Stomach (tissue), 8 donors: ENCODE measurements at regions not wholly inside any gene's neighbourhood (a gene's known extent, or its start where the extent isn't known, plus 50 kb on each side); places are given as distances from the start of the nearest gene placed in this dataset.

ENCODE experiments used
- DNase-seq, 2 donors: peaks; one replicate each; pipeline versions ENCODE4 v3.0.0 to v3.0.0-alpha.2; 2013 to 2019
- H3K27ac ChIP-seq, 5 donors: fragments of 200-600 bp in 4 of 5; sonication (generic) in 4 of 5; one replicate each; pipeline ENCODE4 v1.5.1; 2013 to 2019; ENCODE audit warnings: mild to moderate bottlenecking in 1 of 5, moderate library complexity in 1 of 5
- H3K27me3 ChIP-seq, 3 donors: fragments of 200-600 bp; sonication (generic); one replicate each; pipeline ENCODE4 v1.5.1; 2017 to 2019; ENCODE audit warnings: mixed run types in 1 of 3
- H3K36me3 ChIP-seq, 4 donors: fragments of 200-600 bp; sonication (generic); 1 replicate in 3 of 4; 2 replicates in 1 of 4; pipeline ENCODE4 v1.5.1; 2016 to 2019
- H3K4me1 ChIP-seq, 4 donors: fragments of 200-600 bp; sonication (generic); one replicate each; pipeline ENCODE4 v1.5.1; 2016 to 2019
- H3K4me3 ChIP-seq, 4 donors: fragments of 200-600 bp; sonication (generic) in 3 of 4; one replicate each; pipeline ENCODE4 v1.5.1; 2016 to 2019; ENCODE audit warnings: mild to moderate bottlenecking in 1 of 4
- H3K9me3 ChIP-seq, 4 donors: fragments of 200-600 bp; sonication (generic); one replicate each; pipeline ENCODE4 v1.5.1; 2016 to 2019
- EP300 ChIP-seq: sonication (generic); formaldehyde crosslinking; IDR thresholded peaks from one replicate; pipeline ENCODE4 v1.6.1; 2017; ENCODE audit warnings: antibody characterized with exemption
- POLR2A ChIP-seq, 4 donors: fragments of 450-650 bp; IDR thresholded peaks; one replicate each; pipeline ENCODE4 v1.6.1; 2016; ENCODE audit warnings: antibody characterized with exemption in 4 of 4, control low read depth in 2 of 4, mild to moderate bottlenecking in 1 of 4, moderate library complexity in 1 of 4
- POLR2AphosphoS5 ChIP-seq, 3 donors: sonication (generic); formaldehyde crosslinking; IDR thresholded peaks; one replicate each; pipeline ENCODE4 v1.6.1; 2016; ENCODE audit warnings: antibody characterized with exemption in 3 of 3
- WGBS, 5 donors: extraction: QIAGEN DNeasy Blood & Tissue Kit in 3 of 5; methylation state at CpG; one replicate each; pipeline versions ENCODE4 v1.1.5 to v1.1.7; 2013 to 2018; 5-methylcytosine and 5-hydroxymethylcytosine counted together
- intact Hi-C: fragments of 100-400 bp; cut with DNase I; formaldehyde crosslinking; loops from one replicate; pipeline ENCODE4 v1.15.1; 2023; ENCODE audit warnings: low total_unique reads
- TF ChIP-seq, protein P1 (sequence below), 7 experiments: fragments of 450-650 bp in 4 of 7; fragments of 200-600 bp in 3 of 7; sonication (generic) in 3 of 7; IDR thresholded peaks; one replicate each; pipeline ENCODE4 v1.5.1; 2016 to 2019; ENCODE audit warnings: antibody characterized with exemption in 7 of 7, control low read depth in 2 of 7, mild to moderate bottlenecking in 1 of 7
- donor health status: healthy with polysubstance abuse.
- donor health status: Bipolar disorder and iron deficiency.
- donor health status: healthy.

DNA sequence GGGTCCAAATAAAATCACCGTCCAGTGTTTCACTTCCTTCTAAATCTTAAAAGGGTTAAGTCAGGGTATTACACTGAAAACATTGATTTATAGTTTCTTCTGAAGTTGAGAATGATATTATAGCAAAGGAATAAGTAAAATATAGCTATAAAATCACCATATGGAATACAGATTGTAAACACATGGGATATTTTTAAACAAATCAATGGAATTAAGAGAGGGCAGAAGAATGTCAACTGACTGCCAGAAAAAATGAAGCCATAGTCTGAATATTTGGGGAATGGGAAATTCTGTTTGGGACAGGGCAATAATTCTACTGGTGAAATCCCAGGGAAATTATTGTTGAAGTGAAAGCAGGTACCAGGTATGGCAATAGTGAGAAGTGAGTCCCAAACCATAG, 664.6 kb downstream of the NCAM2 start:
- 69 to 86% (median 79%) methylated on average over 1 of the region's 1 CpG for WGBS, 5 donors
- intact Hi-C loops, result no loop called here
- TF ChIP-seq POLR2A (IDR thresholded peaks at IDR 0.05) (no peak), POLR2AphosphoS5 (IDR thresholded peaks at IDR 0.05) (no peak), EP300 (no peak)
- TF ChIP-seq, protein P1, sequence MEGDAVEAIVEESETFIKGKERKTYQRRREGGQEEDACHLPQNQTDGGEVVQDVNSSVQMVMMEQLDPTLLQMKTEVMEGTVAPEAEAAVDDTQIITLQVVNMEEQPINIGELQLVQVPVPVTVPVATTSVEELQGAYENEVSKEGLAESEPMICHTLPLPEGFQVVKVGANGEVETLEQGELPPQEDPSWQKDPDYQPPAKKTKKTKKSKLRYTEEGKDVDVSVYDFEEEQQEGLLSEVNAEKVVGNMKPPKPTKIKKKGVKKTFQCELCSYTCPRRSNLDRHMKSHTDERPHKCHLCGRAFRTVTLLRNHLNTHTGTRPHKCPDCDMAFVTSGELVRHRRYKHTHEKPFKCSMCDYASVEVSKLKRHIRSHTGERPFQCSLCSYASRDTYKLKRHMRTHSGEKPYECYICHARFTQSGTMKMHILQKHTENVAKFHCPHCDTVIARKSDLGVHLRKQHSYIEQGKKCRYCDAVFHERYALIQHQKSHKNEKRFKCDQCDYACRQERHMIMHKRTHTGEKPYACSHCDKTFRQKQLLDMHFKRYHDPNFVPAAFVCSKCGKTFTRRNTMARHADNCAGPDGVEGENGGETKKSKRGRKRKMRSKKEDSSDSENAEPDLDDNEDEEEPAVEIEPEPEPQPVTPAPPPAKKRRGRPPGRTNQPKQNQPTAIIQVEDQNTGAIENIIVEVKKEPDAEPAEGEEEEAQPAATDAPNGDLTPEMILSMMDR (IDR thresholded peaks at IDR 0.05), result no peak
- no peak overlapping the region for H3K4me3 ChIP-seq
- no peaks in the 10 kb centered on the region for H3K27me3 ChIP-seq
- no peaks in the 10 kb centered on the region for H3K36me3 ChIP-seq
- H3K9me3 ChIP-seq, result peaks cover 0 to 5% (median 0%) of the 10 kb centered on the region in 4 donors
- H3K4me1 ChIP-seq, result no peaks in the 10 kb centered on the region
- no peak overlapping the region for H3K27ac ChIP-seq
- DNase-seq, result no peak

DNA sequence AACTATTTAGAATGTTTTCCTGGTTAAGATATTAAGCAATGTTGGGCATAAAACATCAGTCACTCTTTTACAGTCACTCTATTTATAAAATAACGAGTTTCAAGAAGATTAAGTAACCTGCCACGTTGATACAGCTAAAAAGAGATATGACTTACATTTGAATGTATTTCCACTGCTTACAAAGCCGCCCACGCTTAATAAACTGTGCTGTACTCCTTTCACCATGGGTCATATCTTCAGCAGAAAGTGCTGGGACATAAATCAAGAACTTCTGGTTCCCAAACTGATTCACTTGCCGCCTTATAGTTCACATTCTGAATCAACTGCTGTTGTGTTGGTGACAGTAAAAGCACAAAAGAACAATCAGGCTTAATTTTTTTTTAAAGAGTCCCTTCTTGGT, 666.7 kb downstream of the NCAM2 start:
- Histone ChIP-seq H3K27me3 (no peaks in the 10 kb centered on the region), H3K4me1 (no peaks in the 10 kb centered on the region), H3K9me3 (peaks cover 0 to 15% (median 0%) of the 10 kb centered on the region in 4 donors), H3K27ac (no peak overlapping the region), H3K36me3 (no peaks in the 10 kb centered on the region), H3K4me3 (no peak overlapping the region)
- DNase-seq, result no peak
- WGBS, 5 donors, result 53 to 70% (median 61%) methylated on average over 5 of the region's 5 CpGs
- intact Hi-C loops, result no loop called here
- no peak for TF ChIP-seq POLR2A (IDR thresholded peaks at IDR 0.05)
- no peak for TF ChIP-seq POLR2AphosphoS5 (IDR thresholded peaks at IDR 0.05)
- TF ChIP-seq, protein P1 (IDR thresholded peaks at IDR 0.05), result no peak
- TF ChIP-seq EP300, result no peak

DNA sequence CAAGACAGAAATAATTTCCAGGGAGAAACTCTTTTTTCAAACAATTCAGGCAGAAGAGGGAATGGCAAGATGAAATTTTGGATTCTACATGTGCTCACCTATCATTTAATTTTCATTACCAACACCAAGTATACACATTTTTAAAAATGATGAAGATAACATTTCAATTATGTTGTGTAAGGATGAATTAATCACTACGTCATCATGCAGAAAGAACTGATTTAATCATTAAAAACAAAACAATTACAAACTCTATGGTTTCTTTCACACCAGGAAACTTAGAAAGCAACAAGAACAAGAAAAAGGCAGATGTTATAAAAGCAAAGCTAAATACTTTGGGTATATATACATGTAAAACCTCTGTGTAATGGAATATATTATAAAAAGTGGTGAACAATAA, 668.5 kb downstream of the NCAM2 start:
- Histone ChIP-seq H3K4me3 (no peak overlapping the region), H3K27me3 (no peaks in the 10 kb centered on the region), H3K4me1 (no peaks in the 10 kb centered on the region), H3K36me3 (no peaks in the 10 kb centered on the region), H3K27ac (no peak overlapping the region), H3K9me3 (peaks cover 0 to 16% (median 0%) of the 10 kb centered on the region in 4 donors)
- 67 to 78% (median 70%) methylated on average over 1 of the region's 1 CpG for WGBS, 5 donors
- intact Hi-C loops, result no loop called here
- TF ChIP-seq, protein P1 (IDR thresholded peaks at IDR 0.05), result no peak
- TF ChIP-seq EP300 (no peak), POLR2AphosphoS5 (IDR thresholded peaks at IDR 0.05) (no peak), POLR2A (IDR thresholded peaks at IDR 0.05) (no peak)
- no peak for DNase-seq

DNA sequence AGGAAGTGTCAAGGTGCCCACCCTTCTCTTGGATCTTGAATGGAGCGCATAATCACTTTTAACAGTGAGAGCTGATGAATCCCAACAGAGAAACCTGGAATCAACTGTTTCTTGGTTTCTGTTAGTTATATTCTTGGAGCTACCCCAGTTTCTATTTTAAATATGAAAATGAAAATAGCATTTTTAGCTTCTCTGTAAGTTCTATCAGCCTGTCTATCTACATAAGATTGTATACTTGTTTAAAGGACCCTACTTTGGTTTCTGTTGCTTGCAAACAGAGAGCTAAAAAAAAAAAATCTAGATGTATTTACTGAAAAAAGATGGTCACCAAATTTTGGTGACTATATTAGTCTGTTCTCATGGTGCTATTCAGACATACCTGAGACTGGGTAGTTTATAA, 670.0 kb downstream of the NCAM2 start:
- no peaks in the 10 kb centered on the region for H3K36me3 ChIP-seq
- peaks cover 0 to 16% (median 0%) of the 10 kb centered on the region in 4 donors for H3K9me3 ChIP-seq
- no peak overlapping the region for H3K27ac ChIP-seq
- no peaks in the 10 kb centered on the region for H3K4me1 ChIP-seq
- no peak overlapping the region for H3K4me3 ChIP-seq
- TF ChIP-seq POLR2A (IDR thresholded peaks at IDR 0.05) (no peak), POLR2AphosphoS5 (IDR thresholded peaks at IDR 0.05) (no peak), EP300 (no peak)
- TF ChIP-seq, protein P1 (IDR thresholded peaks at IDR 0.05), result no peak
- no peak for DNase-seq
- no peaks in the 10 kb centered on the region for H3K27me3 ChIP-seq
- 86 to 100% (median 89%) methylated on average over 1 of the region's 1 CpG for WGBS, 5 donors
- intact Hi-C loops, result no loop called here
